ENCODE measurements at regions not wholly inside any gene's neighbourhood (a gene's known extent, or its start where the extent isn't known, plus 50 kb on each side); places are given as distances from the start of the nearest gene placed in this dataset.
"Not testable (repeated sequence)": the region's sequence is repeated elsewhere in the genome, so short reads cannot be mapped to it uniquely, and the experiment has no call there.

GRCh38 chr9:33737811-33738606 is 57.4 kb upstream of the PRSS3 start:
- DNase-seq (ENCODE audit: low read depth in 2 of 2), result no peak

- no peak for DNase-seq (ENCODE audit: low read depth in 2 of 2)
Measured at GRCh38 chr9:33739398-33739797, 56.0 kb upstream of the PRSS3 start.

- no peak for DNase-seq (ENCODE audit: low read depth in 2 of 2)
Measured at GRCh38 chr9:33740075-33740474, 55.3 kb upstream of the PRSS3 start.

- DNase-seq (ENCODE audit: low read depth in 2 of 2), result not testable (repeated sequence)
Measured at GRCh38 chr9:33740958-33741357, 54.4 kb upstream of the PRSS3 start.

GRCh38 chr9:33742051-33742450 is 53.3 kb upstream of the PRSS3 start:
- DNase-seq (ENCODE audit: low read depth in 2 of 2), result no peak

GRCh38 chr9:33742519-33742918 is 52.8 kb upstream of the PRSS3 start:
- DNase-seq (ENCODE audit: low read depth in 2 of 2), result no peak
